Kidney epithelial cell (primary cell): ENCODE measurements at regions not wholly inside any gene's neighbourhood (a gene's known extent, or its start where the extent isn't known, plus 50 kb on each side); places are given as distances from the start of the nearest gene placed in this dataset.
"Not testable (repeated sequence)": the region's sequence is repeated elsewhere in the genome, so short reads cannot be mapped to it uniquely, and the experiment has no call there.

Experiments
- DNase-seq: peaks from one replicate; pipeline ENCODE4 v3.0.0-alpha.2; 2010; ENCODE audit warnings: low read depth
- H3K27me3 ChIP-seq: 2 replicates; pipeline ENCODE4 v1.6.0; 2011; ENCODE audit warnings: low read length; ENCODE audit not compliant: control insufficient read depth, insufficient read depth
- H3K36me3 ChIP-seq: 2 replicates; pipeline ENCODE4 v1.5.1; 2011; ENCODE audit warnings: low read length; ENCODE audit not compliant: control insufficient read depth, insufficient read depth
- H3K4me3 ChIP-seq: 2 replicates; pipeline ENCODE4 v1.5.1; 2011; ENCODE audit warnings: low read depth, mild to moderate bottlenecking, control low read depth, low read length
- TF ChIP-seq, protein P1 (sequence below): IDR thresholded peaks from 2 replicates; pipeline ENCODE4 v1.5.1; 2011; ENCODE audit warnings: mild to moderate bottlenecking, moderate library complexity, low read length, control low read depth, inconsistent platforms; ENCODE audit not compliant: insufficient read depth, poor library complexity, severe bottlenecking

DNA sequence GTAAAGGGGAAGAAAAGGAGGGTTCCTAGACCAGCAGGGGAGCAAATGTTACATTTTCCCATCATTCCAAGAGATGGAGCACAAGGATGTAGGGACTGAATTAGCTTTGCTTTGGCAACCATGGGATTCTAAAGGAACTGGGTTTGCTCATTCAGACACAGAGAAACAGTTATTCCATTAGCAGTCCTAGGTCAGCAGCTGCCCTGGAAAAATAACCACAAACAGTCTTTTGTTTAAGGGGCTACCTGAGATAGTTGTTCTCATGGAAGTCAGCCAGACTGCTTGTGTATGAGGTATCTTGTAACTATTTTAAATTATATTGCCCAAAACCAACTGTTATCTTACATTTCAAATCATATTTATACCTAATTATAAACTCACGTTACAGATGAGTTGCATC, 58.4 kb upstream of the VCAM1 start:
- H3K27me3 ChIP-seq, result no peaks in the 10 kb centered on the region
- H3K4me3 ChIP-seq, result no peak overlapping the region
- DNase-seq, result no peak
- no peaks in the 10 kb centered on the region for H3K36me3 ChIP-seq
- TF ChIP-seq, protein P1, sequence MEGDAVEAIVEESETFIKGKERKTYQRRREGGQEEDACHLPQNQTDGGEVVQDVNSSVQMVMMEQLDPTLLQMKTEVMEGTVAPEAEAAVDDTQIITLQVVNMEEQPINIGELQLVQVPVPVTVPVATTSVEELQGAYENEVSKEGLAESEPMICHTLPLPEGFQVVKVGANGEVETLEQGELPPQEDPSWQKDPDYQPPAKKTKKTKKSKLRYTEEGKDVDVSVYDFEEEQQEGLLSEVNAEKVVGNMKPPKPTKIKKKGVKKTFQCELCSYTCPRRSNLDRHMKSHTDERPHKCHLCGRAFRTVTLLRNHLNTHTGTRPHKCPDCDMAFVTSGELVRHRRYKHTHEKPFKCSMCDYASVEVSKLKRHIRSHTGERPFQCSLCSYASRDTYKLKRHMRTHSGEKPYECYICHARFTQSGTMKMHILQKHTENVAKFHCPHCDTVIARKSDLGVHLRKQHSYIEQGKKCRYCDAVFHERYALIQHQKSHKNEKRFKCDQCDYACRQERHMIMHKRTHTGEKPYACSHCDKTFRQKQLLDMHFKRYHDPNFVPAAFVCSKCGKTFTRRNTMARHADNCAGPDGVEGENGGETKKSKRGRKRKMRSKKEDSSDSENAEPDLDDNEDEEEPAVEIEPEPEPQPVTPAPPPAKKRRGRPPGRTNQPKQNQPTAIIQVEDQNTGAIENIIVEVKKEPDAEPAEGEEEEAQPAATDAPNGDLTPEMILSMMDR, result no peak

DNA sequence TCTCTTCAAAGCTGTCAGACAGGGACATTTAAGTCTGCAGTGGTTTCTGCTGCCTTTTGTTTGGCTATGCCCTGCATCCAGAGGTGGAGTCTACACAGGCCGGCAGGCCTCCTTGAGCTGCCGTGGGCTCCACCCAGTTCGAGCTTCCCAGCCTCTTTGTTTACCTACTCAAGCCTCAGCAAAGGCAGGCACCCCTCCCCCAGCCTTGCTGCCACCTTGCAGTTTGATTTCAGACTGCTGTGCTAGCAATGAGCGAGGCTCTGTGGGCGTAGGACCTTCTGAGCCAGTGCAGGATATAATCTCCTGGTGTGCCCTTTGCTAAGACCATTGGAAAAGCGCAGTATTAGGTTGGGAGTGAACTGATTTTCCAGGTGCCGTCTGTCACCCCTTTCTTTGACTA, 51.0 kb upstream of the VCAM1 start:
- H3K36me3 ChIP-seq, H3K4me3 ChIP-seq, H3K27me3 ChIP-seq, DNase-seq: not testable (repeated sequence)
